ENCODE measurements at regions not wholly inside any gene's neighbourhood (a gene's known extent, or its start where the extent isn't known, plus 50 kb on each side); places are given as distances from the start of the nearest gene placed in this dataset.

GRCh38 chr17:13921841-13922776 lies 147.2 kb upstream of the COX10 start:
- H3K27ac ChIP-seq = no peak overlapping the region
- TF ChIP-seq, protein P1, sequence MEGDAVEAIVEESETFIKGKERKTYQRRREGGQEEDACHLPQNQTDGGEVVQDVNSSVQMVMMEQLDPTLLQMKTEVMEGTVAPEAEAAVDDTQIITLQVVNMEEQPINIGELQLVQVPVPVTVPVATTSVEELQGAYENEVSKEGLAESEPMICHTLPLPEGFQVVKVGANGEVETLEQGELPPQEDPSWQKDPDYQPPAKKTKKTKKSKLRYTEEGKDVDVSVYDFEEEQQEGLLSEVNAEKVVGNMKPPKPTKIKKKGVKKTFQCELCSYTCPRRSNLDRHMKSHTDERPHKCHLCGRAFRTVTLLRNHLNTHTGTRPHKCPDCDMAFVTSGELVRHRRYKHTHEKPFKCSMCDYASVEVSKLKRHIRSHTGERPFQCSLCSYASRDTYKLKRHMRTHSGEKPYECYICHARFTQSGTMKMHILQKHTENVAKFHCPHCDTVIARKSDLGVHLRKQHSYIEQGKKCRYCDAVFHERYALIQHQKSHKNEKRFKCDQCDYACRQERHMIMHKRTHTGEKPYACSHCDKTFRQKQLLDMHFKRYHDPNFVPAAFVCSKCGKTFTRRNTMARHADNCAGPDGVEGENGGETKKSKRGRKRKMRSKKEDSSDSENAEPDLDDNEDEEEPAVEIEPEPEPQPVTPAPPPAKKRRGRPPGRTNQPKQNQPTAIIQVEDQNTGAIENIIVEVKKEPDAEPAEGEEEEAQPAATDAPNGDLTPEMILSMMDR (IDR thresholded peaks at IDR 0.05) = no peak
- TF ChIP-seq POLR2A (IDR thresholded peaks at IDR 0.05) = no peak
- DNase-seq = no peak

DNA sequence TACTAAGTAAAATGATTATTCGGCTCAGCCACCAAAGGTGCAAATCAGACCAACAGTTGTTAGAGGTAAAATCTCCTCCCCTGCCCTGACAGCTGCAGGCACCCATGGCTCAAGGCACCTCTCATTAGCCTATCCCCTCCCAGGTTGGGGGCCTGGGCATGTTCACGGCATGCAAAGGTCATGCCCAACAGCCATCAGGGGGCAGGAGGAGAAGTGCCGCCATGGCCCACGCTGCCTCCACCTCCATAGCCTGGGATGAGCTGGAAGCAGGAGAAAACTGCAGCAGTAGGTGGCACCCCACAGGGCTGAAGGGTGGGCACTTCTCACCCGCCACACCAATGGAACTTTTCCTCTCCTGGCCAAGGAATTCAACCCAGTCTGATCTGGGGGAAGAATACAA lies 146.4 kb upstream of the COX10 start:
- TF ChIP-seq, protein P1 (IDR thresholded peaks at IDR 0.05) = no peak
- no peak for TF ChIP-seq POLR2A (IDR thresholded peaks at IDR 0.05)
- WGBS, 2 donors = 89 to 93% methylated on average over 2 to 5 of the region's 5 CpGs
- H3K27ac ChIP-seq = no peak overlapping the region
- no peaks in the 10 kb centered on the region for H3K9me3 ChIP-seq
- H3K4me3 ChIP-seq (replicated peaks in 1 of 3) = no peak overlapping the region
- intact Hi-C loops (cut with DNase I) = no loop called here
- no peaks in the 10 kb centered on the region for H3K36me3 ChIP-seq
- H3K27me3 ChIP-seq = no peaks in the 10 kb centered on the region
- no peak for DNase-seq
- H3K4me1 ChIP-seq = no peaks in the 10 kb centered on the region

More at GRCh38 chr17:13921841-13922776, 147.2 kb upstream of the COX10 start:
- Histone ChIP-seq H3K4me3 (replicated peaks in 1 of 3) (no peak overlapping the region), H3K4me1 (no peaks in the 10 kb centered on the region), H3K9me3 (no peaks in the 10 kb centered on the region), H3K36me3 (no peaks in the 10 kb centered on the region), H3K27me3 (no peaks in the 10 kb centered on the region)
- intact Hi-C loops (cut with DNase I) = no loop called here
- 80 to 84% methylated on average over 19 of the region's 19 CpGs for WGBS, 2 donors

GRCh38 chr17:13925579-13925978 lies 143.7 kb upstream of the COX10 start:
- H3K36me3 ChIP-seq = no peaks in the 10 kb centered on the region
- WGBS, 2 donors = 95 to 96% methylated on average over 5 of the region's 5 CpGs
- intact Hi-C loops (cut with DNase I) = no loop called here

DNA sequence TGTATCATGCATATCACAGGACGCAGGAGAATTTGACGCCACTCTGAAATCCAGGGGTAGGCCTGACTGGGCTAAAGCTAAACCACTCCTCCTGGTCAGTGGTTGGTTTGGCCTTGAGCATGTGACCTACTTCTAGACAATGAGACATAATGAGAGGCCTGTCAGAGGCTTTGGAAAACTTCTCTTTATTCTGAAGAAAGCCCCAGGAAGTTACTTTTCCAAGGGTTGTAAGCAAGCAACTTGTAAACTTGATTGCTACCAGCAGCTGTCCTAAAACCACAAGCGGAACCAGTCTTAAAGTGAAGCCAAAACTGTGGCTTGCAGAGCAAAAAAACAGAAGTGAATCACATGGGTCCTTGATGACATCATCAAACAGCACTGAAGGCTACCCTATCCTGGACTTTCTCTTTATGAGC lies 138.2 kb upstream of the COX10 start:
- Histone ChIP-seq H3K27me3 (no peaks in the 10 kb centered on the region), H3K4me3 (replicated peaks in 1 of 3) (no peak overlapping the region), H3K9me3 (no peaks in the 10 kb centered on the region), H3K36me3 (no peaks in the 10 kb centered on the region), H3K4me1 (no peaks in the 10 kb centered on the region), H3K27ac (peak overlapping the region in 1 of 3 donors; percentile 20)
- intact Hi-C loops (cut with DNase I) = no loop called here
- 87 to 93% methylated on average over 3 of the region's 3 CpGs for WGBS, 2 donors
- no peak for DNase-seq
- TF ChIP-seq, protein P1 (IDR thresholded peaks at IDR 0.05) = no peak
- no peak for TF ChIP-seq POLR2A (IDR thresholded peaks at IDR 0.05)

More at GRCh38 chr17:13925579-13925978, 143.7 kb upstream of the COX10 start:
- H3K4me3 ChIP-seq (replicated peaks in 1 of 3) = no peak overlapping the region
- no peaks in the 10 kb centered on the region for H3K9me3 ChIP-seq
- no peak for DNase-seq
- H3K4me1 ChIP-seq = no peaks in the 10 kb centered on the region
- TF ChIP-seq, protein P1 (IDR thresholded peaks at IDR 0.05) = no peak
- no peak for TF ChIP-seq POLR2A (IDR thresholded peaks at IDR 0.05)
- H3K27me3 ChIP-seq = no peaks in the 10 kb centered on the region
- H3K27ac ChIP-seq = no peak overlapping the region

DNA sequence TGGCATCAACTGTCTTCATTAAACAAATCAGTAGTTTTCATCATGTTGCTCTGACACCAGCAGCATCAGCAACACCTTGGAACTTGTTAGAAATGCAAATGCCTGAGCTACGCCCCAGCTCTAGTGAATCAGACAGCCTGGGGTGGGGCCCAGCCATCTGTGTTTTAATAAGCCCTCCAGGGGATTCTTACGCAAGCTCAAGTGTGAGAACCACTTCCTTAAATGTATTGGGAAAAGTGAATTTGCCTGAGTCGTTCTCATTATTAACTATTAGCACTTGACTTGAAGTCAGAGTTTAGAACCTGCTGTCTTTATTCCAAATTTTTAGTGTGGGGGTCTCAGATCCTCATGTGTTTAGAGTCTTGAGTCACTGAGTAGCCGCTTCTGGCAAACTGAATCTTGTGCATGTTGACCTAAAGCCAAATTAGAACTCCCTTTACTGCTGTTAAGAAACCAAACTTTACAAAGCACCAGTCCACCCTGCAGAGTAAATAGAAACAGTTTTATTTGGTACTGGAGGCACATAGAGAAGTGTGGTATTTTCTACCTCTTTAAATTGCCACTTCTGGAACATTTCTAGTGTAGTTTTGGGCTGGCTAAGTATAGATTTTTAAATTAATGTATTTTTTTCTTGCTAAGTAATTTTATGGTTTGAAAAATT lies 137.4 kb upstream of the COX10 start:
- no peaks in the 10 kb centered on the region for H3K4me1 ChIP-seq
- H3K9me3 ChIP-seq = no peaks in the 10 kb centered on the region
- H3K27ac ChIP-seq = peak overlapping the region in 1 of 3 donors; percentile 20
- WGBS, 2 donors = 35 to 40% methylated on average over 4 of the region's 4 CpGs
- no peak overlapping the region for H3K4me3 ChIP-seq (replicated peaks in 1 of 3)
- no peaks in the 10 kb centered on the region for H3K36me3 ChIP-seq
- TF ChIP-seq, protein P1 (IDR thresholded peaks at IDR 0.05) = no peak
- TF ChIP-seq POLR2A (IDR thresholded peaks at IDR 0.05) = no peak
- DNase-seq = peak in 1 of 2 donors; percentile 36
- intact Hi-C loops (cut with DNase I) = no loop called here
- H3K27me3 ChIP-seq = no peaks in the 10 kb centered on the region

Data from thyroid gland (tissue), 4 donors.